ENCODE measurements at regions not wholly inside any gene's neighbourhood (a gene's known extent, or its start where the extent isn't known, plus 50 kb on each side); places are given as distances from the start of the nearest gene placed in this dataset.

DNA sequence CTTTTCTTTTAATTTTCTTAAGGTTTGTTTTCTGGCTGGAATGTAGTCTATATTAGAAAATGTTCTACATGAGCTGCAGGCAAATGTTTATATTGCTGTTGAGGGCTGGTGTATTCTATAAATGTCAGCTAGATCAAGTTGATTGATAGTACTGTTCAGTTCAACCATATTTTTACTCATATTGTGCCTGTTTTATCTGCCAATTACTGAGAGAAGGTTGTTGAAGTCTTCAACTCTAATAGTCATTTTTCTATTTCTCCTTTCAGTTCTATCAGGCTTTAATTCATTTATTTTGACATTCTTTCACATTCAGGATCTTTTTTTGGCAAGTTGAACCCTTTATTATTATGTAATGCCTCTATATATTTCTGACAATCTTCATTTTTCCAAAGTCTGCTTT, 93.2 kb upstream of the HS3ST3A1 start:
- Mint-ChIP-seq H3K4me1 (ENCODE audit: insufficient read depth, unreplicated experiment) (no peaks in the 10 kb centered on the region), H3K27ac (ENCODE audit: low read depth, unreplicated experiment) (no peak overlapping the region), H3K36me3 (ENCODE audit: insufficient read depth, unreplicated experiment) (no peaks in the 10 kb centered on the region), H3K9me3 (ENCODE audit: unreplicated experiment) (no peaks in the 10 kb centered on the region), H3K27me3 (ENCODE audit: insufficient read depth, unreplicated experiment) (no peaks in the 10 kb centered on the region), H3K4me3 (ENCODE audit: unreplicated experiment) (no peak overlapping the region)
- DNase-seq (ENCODE audit: unreplicated experiment), result no peak
- ChIA-PET POLR2A (interaction anchor here (0.6 to 1.0 kb wide), 2 partner anchors 82 to 358 kb away, joined by 3 to 4 read pairs; no protein-coding TSS in a partner anchor), CTCF (interaction anchor here (0.7 kb wide), 1 partner anchor 1245 kb away, joined by 3 read pairs; no protein-coding TSS in a partner anchor)
- BruUV-seq (replicated peaks), result no TSS peak
- intact Hi-C loops (cut with micrococcal nuclease), result no loop called here
- TF ChIP-seq, protein P1, sequence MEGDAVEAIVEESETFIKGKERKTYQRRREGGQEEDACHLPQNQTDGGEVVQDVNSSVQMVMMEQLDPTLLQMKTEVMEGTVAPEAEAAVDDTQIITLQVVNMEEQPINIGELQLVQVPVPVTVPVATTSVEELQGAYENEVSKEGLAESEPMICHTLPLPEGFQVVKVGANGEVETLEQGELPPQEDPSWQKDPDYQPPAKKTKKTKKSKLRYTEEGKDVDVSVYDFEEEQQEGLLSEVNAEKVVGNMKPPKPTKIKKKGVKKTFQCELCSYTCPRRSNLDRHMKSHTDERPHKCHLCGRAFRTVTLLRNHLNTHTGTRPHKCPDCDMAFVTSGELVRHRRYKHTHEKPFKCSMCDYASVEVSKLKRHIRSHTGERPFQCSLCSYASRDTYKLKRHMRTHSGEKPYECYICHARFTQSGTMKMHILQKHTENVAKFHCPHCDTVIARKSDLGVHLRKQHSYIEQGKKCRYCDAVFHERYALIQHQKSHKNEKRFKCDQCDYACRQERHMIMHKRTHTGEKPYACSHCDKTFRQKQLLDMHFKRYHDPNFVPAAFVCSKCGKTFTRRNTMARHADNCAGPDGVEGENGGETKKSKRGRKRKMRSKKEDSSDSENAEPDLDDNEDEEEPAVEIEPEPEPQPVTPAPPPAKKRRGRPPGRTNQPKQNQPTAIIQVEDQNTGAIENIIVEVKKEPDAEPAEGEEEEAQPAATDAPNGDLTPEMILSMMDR (IDR thresholded peaks at IDR 0.05; ENCODE audit: unreplicated experiment), result no peak

DNA sequence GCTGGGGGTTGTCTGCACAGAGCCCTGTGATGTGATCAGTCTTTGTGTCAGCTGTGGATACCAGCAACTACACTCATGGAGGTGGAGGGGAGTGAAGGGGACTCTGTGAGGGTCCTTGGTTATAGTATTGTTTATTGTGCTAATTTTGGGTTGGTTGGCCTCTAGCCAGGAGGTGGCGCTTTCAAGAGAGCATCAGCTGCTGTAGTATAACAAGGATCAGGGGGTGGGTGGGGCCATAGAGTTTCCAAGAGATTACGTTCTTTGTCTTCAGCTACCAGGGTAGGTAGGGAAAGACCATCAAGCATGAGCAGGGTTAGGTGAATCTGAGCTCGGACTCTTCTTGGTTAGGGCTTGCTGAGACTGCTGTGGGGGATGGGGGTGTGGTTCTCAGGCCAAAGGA, 97.1 kb upstream of the HS3ST3A1 start:
- no TSS peak for BruUV-seq (replicated peaks)
- H3K9me3 Mint-ChIP-seq (ENCODE audit: unreplicated experiment), result no peaks in the 10 kb centered on the region
- TF ChIP-seq, protein P1 (IDR thresholded peaks at IDR 0.05; ENCODE audit: unreplicated experiment), result no peak
- no peaks in the 10 kb centered on the region for H3K36me3 Mint-ChIP-seq (ENCODE audit: insufficient read depth, unreplicated experiment)
- ChIA-PET CTCF (interaction anchor here (0.5 to 0.7 kb wide), 2 partner anchors 47 to 104 kb away, joined by 3 read pairs; no protein-coding TSS in a partner anchor), POLR2A (no interaction called here)
- no peak overlapping the region for H3K27ac Mint-ChIP-seq (ENCODE audit: low read depth, unreplicated experiment)
- intact Hi-C loops (cut with micrococcal nuclease), result no loop called here
- no peak for DNase-seq (ENCODE audit: unreplicated experiment)
- H3K4me1 Mint-ChIP-seq (ENCODE audit: insufficient read depth, unreplicated experiment), result peaks cover 2% of the 10 kb centered on the region
- no peaks in the 10 kb centered on the region for H3K27me3 Mint-ChIP-seq (ENCODE audit: insufficient read depth, unreplicated experiment)
- H3K4me3 Mint-ChIP-seq (ENCODE audit: unreplicated experiment), result no peak overlapping the region

DNA sequence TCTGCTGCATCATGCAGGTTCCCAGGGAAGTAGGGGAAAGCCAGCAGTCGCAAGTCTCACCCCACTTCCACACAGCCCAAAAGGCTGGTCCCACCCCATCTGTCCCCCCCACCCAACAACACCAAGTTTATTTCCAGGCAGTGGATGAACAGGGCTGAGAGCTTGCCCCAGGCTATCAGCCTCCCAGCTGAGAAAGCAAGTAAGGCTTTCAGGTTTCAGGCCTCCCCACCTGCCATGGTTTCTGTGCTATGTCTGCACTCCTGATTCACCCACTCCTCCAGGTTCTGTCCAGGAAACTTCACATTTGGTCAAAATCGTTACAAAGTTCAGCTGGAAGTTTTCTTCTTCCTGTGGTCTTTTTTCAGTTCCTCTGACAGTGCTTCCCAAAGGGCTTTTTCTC, 97.5 kb upstream of the HS3ST3A1 start:
- H3K27ac Mint-ChIP-seq (ENCODE audit: low read depth, unreplicated experiment), result no peak overlapping the region
- no peaks in the 10 kb centered on the region for H3K9me3 Mint-ChIP-seq (ENCODE audit: unreplicated experiment)
- intact Hi-C loops (cut with micrococcal nuclease), result no loop called here
- H3K36me3 Mint-ChIP-seq (ENCODE audit: insufficient read depth, unreplicated experiment), result no peaks in the 10 kb centered on the region
- H3K4me1 Mint-ChIP-seq (ENCODE audit: insufficient read depth, unreplicated experiment), result peaks cover 7% of the 10 kb centered on the region
- POLR2A ChIA-PET, result no interaction called here
- CTCF ChIA-PET, result interaction anchor here (1.0 kb wide), 1 partner anchor 10 kb away, joined by 4 read pairs; no protein-coding TSS in a partner anchor
- H3K27me3 Mint-ChIP-seq (ENCODE audit: insufficient read depth, unreplicated experiment), result no peaks in the 10 kb centered on the region
- H3K4me3 Mint-ChIP-seq (ENCODE audit: unreplicated experiment), result no peak overlapping the region
- TF ChIP-seq, protein P1 (IDR thresholded peaks at IDR 0.05; ENCODE audit: unreplicated experiment), result no peak
- DNase-seq (ENCODE audit: unreplicated experiment), result no peak
- no TSS peak for BruUV-seq (replicated peaks)

DNA sequence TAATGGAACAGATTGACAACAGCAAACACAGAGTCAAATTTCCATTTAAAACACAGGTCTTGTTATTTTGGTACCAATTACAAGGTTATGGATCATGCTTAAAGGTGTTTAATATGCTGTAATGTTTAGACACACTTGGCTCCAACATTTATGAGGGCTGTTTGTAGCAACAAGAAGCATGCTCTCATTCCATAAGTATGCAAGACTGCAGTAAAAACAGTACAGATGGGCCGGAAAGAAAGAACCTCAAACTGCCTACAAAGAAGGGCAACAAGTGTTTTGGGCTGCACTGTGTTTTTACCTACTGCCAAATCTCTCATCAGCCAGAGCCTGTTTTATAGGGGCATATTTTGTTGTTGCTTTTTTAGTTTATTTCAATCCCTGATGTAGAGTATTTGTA, 100.5 kb upstream of the HS3ST3A1 start:
- Mint-ChIP-seq H3K4me3 (ENCODE audit: unreplicated experiment) (no peak overlapping the region), H3K36me3 (ENCODE audit: insufficient read depth, unreplicated experiment) (no peaks in the 10 kb centered on the region), H3K27ac (ENCODE audit: low read depth, unreplicated experiment) (no peak overlapping the region), H3K27me3 (ENCODE audit: insufficient read depth, unreplicated experiment) (no peaks in the 10 kb centered on the region), H3K4me1 (ENCODE audit: insufficient read depth, unreplicated experiment) (peaks cover 11% of the 10 kb centered on the region), H3K9me3 (ENCODE audit: unreplicated experiment) (no peaks in the 10 kb centered on the region)
- CTCF ChIA-PET, result no interaction called here
- intact Hi-C loops (cut with micrococcal nuclease), result no loop called here
- DNase-seq (ENCODE audit: unreplicated experiment), result no peak
- no TSS peak for BruUV-seq (replicated peaks)
- TF ChIP-seq, protein P1 (IDR thresholded peaks at IDR 0.05; ENCODE audit: unreplicated experiment), result no peak
- POLR2A ChIA-PET, result no interaction called here

Measured in MCF 10A (cell line).